ENCODE measurements at regions not wholly inside any gene's neighbourhood (a gene's known extent, or its start where the extent isn't known, plus 50 kb on each side); places are given as distances from the start of the nearest gene placed in this dataset.
A peak's percentile ranks its signal among the peaks of the same experiment; 100 is the strongest.
"Not testable (repeated sequence)": the region's sequence is repeated elsewhere in the genome, so short reads cannot be mapped to it uniquely, and the experiment has no call there.

- TF ChIP-seq CTCF (IDR thresholded peaks at IDR 0.05 in 8 of 11, conservative IDR thresholded peaks at IDR 0.05 in 3 of 11) = peak in 2 of 11 experiments; percentile 9 to 10
- TF ChIP-seq POLR2A, POLR2AphosphoS5 (IDR thresholded peaks at IDR 0.05): not testable (repeated sequence)
Observed at GRCh38 chr4:62595265-62595664, 1395.1 kb downstream of the ADGRL3 start.
